CD4-positive, alpha-beta T cell treated with Interleukin-15 for 1 hour (primary cell): ENCODE measurements at regions not wholly inside any gene's neighbourhood (a gene's known extent, or its start where the extent isn't known, plus 50 kb on each side); places are given as distances from the start of the nearest gene placed in this dataset.

Experiments used
- DNase-seq: peaks from one replicate; pipeline ENCODE4 v3.0.0-alpha.2; 2020

GRCh38 chr11:123253223-123253622 lies 58.2 kb upstream of the CLMP start:
- no peak for DNase-seq

- DNase-seq: no peak
Observed at GRCh38 chr11:123251657-123252344, 56.8 kb upstream of the CLMP start.

- DNase-seq: no peak
Observed at GRCh38 chr11:123250892-123251656, 56.0 kb upstream of the CLMP start.

- DNase-seq: no peak
Observed at GRCh38 chr11:123249354-123249753, 54.3 kb upstream of the CLMP start.

- no peak for DNase-seq
Observed at GRCh38 chr11:123247813-123248379, 52.8 kb upstream of the CLMP start.

- no peak for DNase-seq
Observed at GRCh38 chr11:123247496-123247799, 52.4 kb upstream of the CLMP start.

GRCh38 chr11:123246749-123247495 lies 51.9 kb upstream of the CLMP start:
- peak; percentile 74 for DNase-seq

- DNase-seq: no peak
Observed at GRCh38 chr11:123245567-123245966, 50.5 kb upstream of the CLMP start.
